NB4 (cell line): ENCODE measurements at regions not wholly inside any gene's neighbourhood (a gene's known extent, or its start where the extent isn't known, plus 50 kb on each side); places are given as distances from the start of the nearest gene placed in this dataset.
A peak's percentile ranks its signal among the peaks of the same experiment; 100 is the strongest.

Experiments
- DNase-seq: peaks from one replicate; pipeline ENCODE4 v3.0.0; 2010; ENCODE audit warnings: low read depth
- H3K4me3 ChIP-seq: one replicate; pipeline ENCODE4 v1.5.1; 2011; ENCODE audit warnings: mild to moderate bottlenecking, low read depth, low read length, moderate library complexity
- MYC ChIP-seq: IDR thresholded peaks from 2 replicates; pipeline ENCODE4 v1.6.1; 2011; ENCODE audit warnings: low read depth, low read length
- POLR2A ChIP-seq: IDR thresholded peaks from 2 replicates; pipeline ENCODE4 v1.6.1; 2011; ENCODE audit warnings: mild to moderate bottlenecking; ENCODE audit not compliant: insufficient read length; ENCODE audit errors: extremely low read depth
- TF ChIP-seq, protein P1 (sequence below): IDR thresholded peaks from 2 replicates; pipeline ENCODE4 v1.6.1; 2011; ENCODE audit warnings: low read depth, low read length
- TF ChIP-seq, protein P2 (sequence below): IDR thresholded peaks from one replicate; pipeline ENCODE4 v1.5.1; 2012; ENCODE audit warnings: low read depth, low read length

DNA sequence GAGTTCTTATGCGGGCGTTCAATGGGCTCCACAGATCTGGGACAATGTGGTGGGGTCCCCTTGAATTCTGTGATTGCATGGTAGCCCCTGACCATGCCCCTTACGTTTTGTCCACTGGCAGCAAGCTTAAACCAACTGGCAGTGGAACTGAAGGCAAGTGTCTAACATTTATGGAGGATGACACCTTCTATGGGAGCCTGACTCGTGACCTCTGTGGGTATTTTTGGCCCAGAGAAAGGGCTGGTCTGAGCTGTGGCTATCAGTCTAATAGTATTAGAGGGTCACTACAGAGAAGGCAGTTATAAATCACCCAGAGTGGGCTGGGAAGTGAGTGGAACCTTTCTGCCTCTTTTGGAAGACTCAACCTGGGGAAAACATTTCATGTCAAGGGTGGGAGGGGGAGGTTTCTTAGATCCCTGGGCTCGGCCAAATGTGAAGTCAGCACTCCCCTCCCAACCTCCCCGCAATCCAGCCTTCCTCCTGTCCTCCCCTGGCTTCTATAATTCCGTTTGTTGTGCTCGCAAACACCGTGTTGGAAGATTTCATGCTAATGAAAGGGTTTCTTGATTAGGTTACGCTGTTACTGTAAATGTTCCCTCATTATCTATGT lies 322.7 kb downstream of the RPS24 start:
- no peak overlapping the region for H3K4me3 ChIP-seq
- TF ChIP-seq, protein P1, sequence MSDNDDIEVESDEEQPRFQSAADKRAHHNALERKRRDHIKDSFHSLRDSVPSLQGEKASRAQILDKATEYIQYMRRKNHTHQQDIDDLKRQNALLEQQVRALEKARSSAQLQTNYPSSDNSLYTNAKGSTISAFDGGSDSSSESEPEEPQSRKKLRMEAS, result no peak
- no peak for TF ChIP-seq POLR2A
- TF ChIP-seq, protein P2, sequence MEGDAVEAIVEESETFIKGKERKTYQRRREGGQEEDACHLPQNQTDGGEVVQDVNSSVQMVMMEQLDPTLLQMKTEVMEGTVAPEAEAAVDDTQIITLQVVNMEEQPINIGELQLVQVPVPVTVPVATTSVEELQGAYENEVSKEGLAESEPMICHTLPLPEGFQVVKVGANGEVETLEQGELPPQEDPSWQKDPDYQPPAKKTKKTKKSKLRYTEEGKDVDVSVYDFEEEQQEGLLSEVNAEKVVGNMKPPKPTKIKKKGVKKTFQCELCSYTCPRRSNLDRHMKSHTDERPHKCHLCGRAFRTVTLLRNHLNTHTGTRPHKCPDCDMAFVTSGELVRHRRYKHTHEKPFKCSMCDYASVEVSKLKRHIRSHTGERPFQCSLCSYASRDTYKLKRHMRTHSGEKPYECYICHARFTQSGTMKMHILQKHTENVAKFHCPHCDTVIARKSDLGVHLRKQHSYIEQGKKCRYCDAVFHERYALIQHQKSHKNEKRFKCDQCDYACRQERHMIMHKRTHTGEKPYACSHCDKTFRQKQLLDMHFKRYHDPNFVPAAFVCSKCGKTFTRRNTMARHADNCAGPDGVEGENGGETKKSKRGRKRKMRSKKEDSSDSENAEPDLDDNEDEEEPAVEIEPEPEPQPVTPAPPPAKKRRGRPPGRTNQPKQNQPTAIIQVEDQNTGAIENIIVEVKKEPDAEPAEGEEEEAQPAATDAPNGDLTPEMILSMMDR, result no peak
- no peak for TF ChIP-seq MYC
- DNase-seq, result no peak

DNA sequence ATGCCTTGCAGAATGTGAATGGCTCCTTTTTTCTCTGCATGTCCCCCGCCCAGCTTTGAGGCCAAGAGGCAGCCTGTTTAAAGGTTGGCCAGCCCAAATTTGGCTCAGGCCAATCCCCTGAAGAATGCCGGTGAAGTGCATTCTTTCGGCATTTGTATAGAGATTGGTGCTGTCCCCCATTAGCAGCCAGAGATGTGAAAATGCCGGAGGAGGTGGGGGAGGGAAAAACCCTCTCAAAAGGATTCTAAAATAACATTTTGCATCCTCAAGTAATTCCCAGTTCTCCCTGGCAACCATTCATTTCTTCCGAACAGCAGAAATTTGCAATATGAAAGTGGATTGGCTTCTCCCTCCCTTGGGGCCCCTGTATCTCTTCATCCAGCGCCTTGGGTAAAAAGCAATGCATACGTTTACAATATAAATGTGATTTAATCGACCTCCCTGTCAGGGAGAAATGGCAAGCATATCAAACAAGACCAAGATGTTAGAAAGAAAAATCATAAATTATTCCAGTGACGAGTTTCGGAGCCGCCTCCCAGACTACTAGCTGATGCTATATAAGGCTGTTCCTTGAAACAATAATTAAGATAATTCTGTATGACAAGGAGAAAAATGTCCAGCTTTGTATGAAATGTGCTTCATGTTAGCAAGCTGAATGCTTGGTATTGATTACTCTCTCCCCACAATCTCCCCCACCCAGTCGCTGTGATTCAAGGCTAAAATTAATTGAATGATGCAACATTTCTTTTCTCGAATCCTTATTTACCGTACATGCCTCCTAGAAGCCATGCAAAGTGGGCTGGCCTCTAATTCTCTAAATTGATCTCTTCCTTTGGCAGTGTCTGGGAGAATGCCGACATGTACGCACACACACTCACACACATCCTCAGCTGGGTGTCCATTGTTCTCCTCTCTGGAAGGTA lies 323.7 kb downstream of the RPS24 start:
- no peak overlapping the region for H3K4me3 ChIP-seq
- DNase-seq, result no peak
- no peak for TF ChIP-seq MYC
- TF ChIP-seq, protein P2, result no peak
- TF ChIP-seq POLR2A, result no peak
- TF ChIP-seq, protein P1, result no peak

DNA sequence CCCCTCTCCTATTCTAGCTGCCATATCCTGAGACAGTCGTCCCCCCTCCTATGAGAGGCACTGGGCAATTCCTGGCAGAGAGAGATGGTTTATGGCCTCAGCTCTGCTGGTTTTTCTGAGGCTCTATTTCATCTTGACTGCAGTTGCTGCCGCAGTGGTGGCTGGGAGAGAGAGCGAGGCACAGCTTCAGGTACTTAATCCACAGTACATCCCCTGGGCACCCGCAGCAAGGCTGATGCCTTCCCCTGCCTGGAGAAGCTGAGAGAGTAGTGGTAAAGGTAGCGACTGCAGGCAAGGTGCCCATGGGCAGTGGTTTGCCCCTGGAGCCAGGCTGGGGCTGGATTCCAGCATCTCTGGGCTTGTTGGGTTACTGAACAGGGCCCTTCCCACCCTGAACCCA lies 324.7 kb downstream of the RPS24 start:
- TF ChIP-seq, protein P1, result no peak
- DNase-seq, result no peak
- H3K4me3 ChIP-seq, result no peak overlapping the region

DNA sequence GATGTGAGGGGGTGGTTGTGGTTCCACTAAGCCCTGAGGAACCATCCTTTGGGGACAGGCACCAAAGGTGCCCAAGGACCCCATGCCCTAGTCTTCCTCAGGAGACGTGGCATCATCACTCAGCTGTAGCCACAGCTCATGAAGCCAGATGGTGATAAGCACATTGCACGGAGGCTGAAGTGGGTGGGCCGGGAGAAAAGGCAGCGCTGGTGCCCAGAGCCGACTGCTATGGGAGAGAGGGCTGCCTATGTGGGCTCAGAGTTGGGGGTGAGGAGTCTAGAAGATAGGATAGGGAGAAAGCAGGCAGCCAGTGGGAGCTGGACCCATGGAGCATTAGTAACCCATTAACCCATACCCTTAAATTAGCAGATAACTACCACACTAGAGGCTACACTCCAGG lies 325.3 kb downstream of the RPS24 start:
- H3K4me3 ChIP-seq, result no peak overlapping the region
- TF ChIP-seq MYC (no peak), POLR2A (no peak)
- TF ChIP-seq, protein P2, result no peak
- TF ChIP-seq, protein P1, result no peak
- no peak for DNase-seq

DNA sequence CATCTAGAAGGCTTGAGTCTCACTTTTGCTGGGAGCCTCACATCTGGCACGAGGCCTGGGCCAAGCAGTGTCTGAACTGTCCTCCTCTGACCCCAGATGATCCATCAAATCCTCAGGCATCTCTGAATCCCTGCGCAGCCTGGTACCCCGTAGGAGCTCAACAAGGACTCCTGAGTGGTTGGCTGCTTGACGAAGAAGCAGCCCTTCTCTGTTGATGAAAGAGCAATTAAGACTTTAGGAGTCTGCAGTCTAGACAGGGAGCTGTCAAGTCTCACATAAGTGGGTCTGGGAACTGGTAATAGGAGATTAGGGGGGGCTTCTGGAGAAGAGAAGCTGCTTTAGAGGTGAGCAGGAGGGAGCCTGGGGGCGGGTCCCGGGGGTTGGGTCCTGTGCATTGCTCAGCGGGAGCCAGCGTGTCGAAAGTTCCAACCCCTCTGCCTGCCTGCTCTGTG lies 326.0 kb downstream of the RPS24 start:
- TF ChIP-seq, protein P1, result no peak
- TF ChIP-seq, protein P2, result no peak
- TF ChIP-seq MYC (no peak), POLR2A (no peak)
- H3K4me3 ChIP-seq, result no peak overlapping the region
- DNase-seq, result peak; percentile 19

DNA sequence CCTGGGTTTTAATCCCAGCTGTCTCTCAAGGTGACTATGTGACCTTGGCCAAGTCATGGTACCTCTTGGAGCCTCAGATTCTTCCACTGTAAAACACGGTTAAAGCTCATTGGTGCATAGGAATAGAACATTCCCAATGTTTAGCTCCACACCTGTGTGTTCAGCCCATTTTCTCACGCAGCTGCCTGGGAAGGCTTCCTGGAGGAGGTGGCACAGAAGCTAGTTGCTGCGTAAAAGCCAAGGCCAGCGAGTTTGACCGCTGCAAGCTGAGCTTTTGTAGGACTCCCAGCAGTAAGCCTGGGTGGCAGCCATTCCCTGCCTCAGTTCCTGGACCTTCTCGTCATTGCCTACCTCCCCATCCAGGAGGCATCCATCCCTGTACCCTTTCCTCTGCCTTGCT lies 326.6 kb downstream of the RPS24 start:
- TF ChIP-seq, protein P2, result no peak
- TF ChIP-seq, protein P1, result no peak
- no peak for TF ChIP-seq MYC
- no peak for TF ChIP-seq POLR2A
- no peak overlapping the region for H3K4me3 ChIP-seq
- DNase-seq, result no peak
